WTC11 (cell line): ENCODE measurements at regions not wholly inside any gene's neighbourhood (a gene's known extent, or its start where the extent isn't known, plus 50 kb on each side); places are given as distances from the start of the nearest gene placed in this dataset.

Experiments
- ATAC-seq: fragments of 200-7000 bp; cut with Tn5 transposase; 2 replicates; pipeline ENCODE4 v1.10.0; 2021; ENCODE audit warnings: mild to moderate bottlenecking, moderate library complexity
- CTCF ChIA-PET: fragments of 300-600 bp; sonication (Branson Sonifier 250); formaldehyde crosslinking; loops from one replicate; lab custom pipeline; 2021; ENCODE audit warnings: antibody characterized with exemption; lab: Charles Lee
- POLR2A ChIA-PET: fragments of 350-600 bp; sonication (Branson Sonifier 250); formaldehyde crosslinking; loops from one replicate; lab custom pipeline; 2021; ENCODE audit warnings: antibody characterized with exemption; lab: Charles Lee
- DNase-seq: peaks from one replicate; pipeline ENCODE4 v3.0.0; 2021; ENCODE audit warnings: low spot score
- H3K27ac Mint-ChIP-seq: 2 replicates; pipeline ENCODE4 v1.8.0; 2021; ENCODE audit warnings: mixed read lengths
- H3K27me3 Mint-ChIP-seq: 2 replicates; pipeline ENCODE4 v1.8.0; 2021; ENCODE audit warnings: low read depth, mild to moderate bottlenecking, moderate library complexity, mixed read lengths
- H3K36me3 Mint-ChIP-seq: 2 replicates; pipeline ENCODE4 v1.8.0; 2021; ENCODE audit warnings: mixed read lengths
- H3K4me1 Mint-ChIP-seq: 2 replicates; pipeline ENCODE4 v1.8.0; 2022; ENCODE audit warnings: mixed read lengths
- H3K4me3 Mint-ChIP-seq: 2 replicates; pipeline ENCODE4 v1.8.0; 2021; ENCODE audit warnings: mild to moderate bottlenecking, moderate library complexity, mixed read lengths
- H3K9me3 Mint-ChIP-seq: 2 replicates; pipeline ENCODE4 v1.8.0; 2021; ENCODE audit warnings: mixed read lengths
- ATF6 ChIP-seq: sonication (generic); formaldehyde crosslinking; IDR thresholded peaks from 2 replicates; pipeline ENCODE4 v1.8.1; 2023; ENCODE audit warnings: mild to moderate bottlenecking, missing genetic modification reagents
- ERG ChIP-seq: fragments of 250-450 bp; sonication (Bioruptor Pico); IDR thresholded peaks from 2 replicates; pipeline ENCODE4 v1.8.0; 2021; ENCODE audit warnings: mild to moderate bottlenecking
- NR3C1 ChIP-seq: sonication (generic); formaldehyde crosslinking; conservative IDR thresholded peaks from 2 replicates; pipeline ENCODE4 v1.8.1; 2023; ENCODE audit warnings: low read depth, mild to moderate bottlenecking, missing genetic modification reagents
- SMAD4 ChIP-seq: sonication (generic); formaldehyde crosslinking; IDR thresholded peaks from 2 replicates; pipeline ENCODE4 v1.8.0; 2022; ENCODE audit warnings: mild to moderate bottlenecking, missing genetic modification reagents
- SOX15 ChIP-seq: fragments of 250-450 bp; sonication (Bioruptor Pico); IDR thresholded peaks from 2 replicates; pipeline ENCODE4 v1.9.0; 2021; ENCODE audit warnings: mild to moderate bottlenecking
- ZNF423 ChIP-seq: fragments of 250-450 bp; sonication (Bioruptor Pico); IDR thresholded peaks from 2 replicates; pipeline ENCODE4 v2.1.2; 2022; ENCODE audit warnings: mild to moderate bottlenecking, moderate library complexity
- ZNF532 ChIP-seq: fragments of 250-450 bp; sonication (Bioruptor Pico); IDR thresholded peaks from 2 replicates; pipeline ENCODE4 v1.9.0; 2021; ENCODE audit warnings: mild to moderate bottlenecking, borderline replicate concordance
- TF ChIP-seq, protein P1 (sequence below): fragments of 250-450 bp; sonication (Bioruptor Pico); IDR thresholded peaks from 2 replicates; pipeline ENCODE4 v1.9.0; 2021; ENCODE audit warnings: mild to moderate bottlenecking
- TF ChIP-seq, protein P2 (sequence below): sonication (generic); formaldehyde crosslinking; IDR thresholded peaks from 2 replicates; pipeline ENCODE4 v1.8.0; 2022; ENCODE audit warnings: missing genetic modification reagents
- TF ChIP-seq, protein P3 (sequence below): sonication (generic); formaldehyde crosslinking; IDR thresholded peaks from 2 replicates; pipeline ENCODE4 v1.8.1; 2023; ENCODE audit warnings: mild to moderate bottlenecking, moderate library complexity, missing genetic modification reagents

DNA sequence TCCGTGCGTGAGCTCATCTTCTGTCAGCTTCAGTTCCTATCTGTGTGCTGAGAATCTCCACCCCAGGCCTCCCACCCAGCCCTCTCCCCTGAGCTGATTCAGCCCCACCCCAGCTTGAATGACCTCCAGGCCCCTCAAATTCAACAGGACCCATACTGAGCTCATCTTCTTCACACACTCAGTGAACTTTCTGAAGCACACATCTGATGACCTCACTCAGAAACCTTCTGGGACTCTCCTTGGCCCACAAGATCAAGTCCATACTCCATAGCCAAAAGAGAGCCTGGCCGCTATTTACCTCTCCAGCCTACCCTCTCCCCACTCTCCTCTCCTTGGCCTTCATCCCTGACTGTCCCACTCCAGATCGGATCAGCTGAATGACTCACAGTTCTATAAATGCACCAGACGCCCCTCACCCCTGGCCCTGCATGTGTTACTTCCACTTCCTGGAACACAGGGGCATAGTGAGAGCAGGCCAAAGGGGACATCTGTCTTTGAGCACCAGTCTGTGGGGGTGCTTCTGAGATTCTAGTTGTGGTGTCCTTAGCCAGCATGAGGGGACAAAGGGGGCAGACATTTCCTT is 62.5 kb downstream of the PJA1 start:
- ChIA-PET POLR2A (no interaction called here), CTCF (interaction anchor here (0.6 to 1.5 kb wide), 2 partner anchors 9 to 1031 kb away, joined by 3 to 6 read pairs; no protein-coding TSS in a partner anchor)
- Mint-ChIP-seq H3K27ac (no peak overlapping the region), H3K9me3 (no peaks in the 10 kb centered on the region), H3K36me3 (no peaks in the 10 kb centered on the region), H3K4me3 (no peak overlapping the region), H3K4me1 (peaks cover 16% of the 10 kb centered on the region), H3K27me3 (no peaks in the 10 kb centered on the region)
- ATAC-seq, result no peak
- no peak for DNase-seq
- TF ChIP-seq NR3C1 (CRISPR knock-in tag) (no peak), SMAD4 (CRISPR knock-in tag) (no peak), ERG (no peak), ATF6 (CRISPR knock-in tag) (no peak), SOX15 (CRISPR knock-in tag) (no peak), ZNF532 (no peak), ZNF423 (CRISPR knock-in tag) (no peak)
- TF ChIP-seq, protein P1, sequence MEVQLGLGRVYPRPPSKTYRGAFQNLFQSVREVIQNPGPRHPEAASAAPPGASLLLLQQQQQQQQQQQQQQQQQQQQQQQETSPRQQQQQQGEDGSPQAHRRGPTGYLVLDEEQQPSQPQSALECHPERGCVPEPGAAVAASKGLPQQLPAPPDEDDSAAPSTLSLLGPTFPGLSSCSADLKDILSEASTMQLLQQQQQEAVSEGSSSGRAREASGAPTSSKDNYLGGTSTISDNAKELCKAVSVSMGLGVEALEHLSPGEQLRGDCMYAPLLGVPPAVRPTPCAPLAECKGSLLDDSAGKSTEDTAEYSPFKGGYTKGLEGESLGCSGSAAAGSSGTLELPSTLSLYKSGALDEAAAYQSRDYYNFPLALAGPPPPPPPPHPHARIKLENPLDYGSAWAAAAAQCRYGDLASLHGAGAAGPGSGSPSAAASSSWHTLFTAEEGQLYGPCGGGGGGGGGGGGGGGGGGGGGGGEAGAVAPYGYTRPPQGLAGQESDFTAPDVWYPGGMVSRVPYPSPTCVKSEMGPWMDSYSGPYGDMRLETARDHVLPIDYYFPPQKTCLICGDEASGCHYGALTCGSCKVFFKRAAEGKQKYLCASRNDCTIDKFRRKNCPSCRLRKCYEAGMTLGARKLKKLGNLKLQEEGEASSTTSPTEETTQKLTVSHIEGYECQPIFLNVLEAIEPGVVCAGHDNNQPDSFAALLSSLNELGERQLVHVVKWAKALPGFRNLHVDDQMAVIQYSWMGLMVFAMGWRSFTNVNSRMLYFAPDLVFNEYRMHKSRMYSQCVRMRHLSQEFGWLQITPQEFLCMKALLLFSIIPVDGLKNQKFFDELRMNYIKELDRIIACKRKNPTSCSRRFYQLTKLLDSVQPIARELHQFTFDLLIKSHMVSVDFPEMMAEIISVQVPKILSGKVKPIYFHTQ (CRISPR knock-in tag), result no peak
- TF ChIP-seq, protein P2, sequence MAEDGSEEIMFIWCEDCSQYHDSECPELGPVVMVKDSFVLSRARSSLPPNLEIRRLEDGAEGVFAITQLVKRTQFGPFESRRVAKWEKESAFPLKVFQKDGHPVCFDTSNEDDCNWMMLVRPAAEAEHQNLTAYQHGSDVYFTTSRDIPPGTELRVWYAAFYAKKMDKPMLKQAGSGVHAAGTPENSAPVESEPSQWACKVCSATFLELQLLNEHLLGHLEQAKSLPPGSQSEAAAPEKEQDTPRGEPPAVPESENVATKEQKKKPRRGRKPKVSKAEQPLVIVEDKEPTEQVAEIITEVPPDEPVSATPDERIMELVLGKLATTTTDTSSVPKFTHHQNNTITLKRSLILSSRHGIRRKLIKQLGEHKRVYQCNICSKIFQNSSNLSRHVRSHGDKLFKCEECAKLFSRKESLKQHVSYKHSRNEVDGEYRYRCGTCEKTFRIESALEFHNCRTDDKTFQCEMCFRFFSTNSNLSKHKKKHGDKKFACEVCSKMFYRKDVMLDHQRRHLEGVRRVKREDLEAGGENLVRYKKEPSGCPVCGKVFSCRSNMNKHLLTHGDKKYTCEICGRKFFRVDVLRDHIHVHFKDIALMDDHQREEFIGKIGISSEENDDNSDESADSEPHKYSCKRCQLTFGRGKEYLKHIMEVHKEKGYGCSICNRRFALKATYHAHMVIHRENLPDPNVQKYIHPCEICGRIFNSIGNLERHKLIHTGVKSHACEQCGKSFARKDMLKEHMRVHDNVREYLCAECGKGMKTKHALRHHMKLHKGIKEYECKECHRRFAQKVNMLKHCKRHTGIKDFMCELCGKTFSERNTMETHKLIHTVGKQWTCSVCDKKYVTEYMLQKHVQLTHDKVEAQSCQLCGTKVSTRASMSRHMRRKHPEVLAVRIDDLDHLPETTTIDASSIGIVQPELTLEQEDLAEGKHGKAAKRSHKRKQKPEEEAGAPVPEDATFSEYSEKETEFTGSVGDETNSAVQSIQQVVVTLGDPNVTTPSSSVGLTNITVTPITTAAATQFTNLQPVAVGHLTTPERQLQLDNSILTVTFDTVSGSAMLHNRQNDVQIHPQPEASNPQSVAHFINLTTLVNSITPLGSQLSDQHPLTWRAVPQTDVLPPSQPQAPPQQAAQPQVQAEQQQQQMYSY, result no peak
- TF ChIP-seq, protein P3, sequence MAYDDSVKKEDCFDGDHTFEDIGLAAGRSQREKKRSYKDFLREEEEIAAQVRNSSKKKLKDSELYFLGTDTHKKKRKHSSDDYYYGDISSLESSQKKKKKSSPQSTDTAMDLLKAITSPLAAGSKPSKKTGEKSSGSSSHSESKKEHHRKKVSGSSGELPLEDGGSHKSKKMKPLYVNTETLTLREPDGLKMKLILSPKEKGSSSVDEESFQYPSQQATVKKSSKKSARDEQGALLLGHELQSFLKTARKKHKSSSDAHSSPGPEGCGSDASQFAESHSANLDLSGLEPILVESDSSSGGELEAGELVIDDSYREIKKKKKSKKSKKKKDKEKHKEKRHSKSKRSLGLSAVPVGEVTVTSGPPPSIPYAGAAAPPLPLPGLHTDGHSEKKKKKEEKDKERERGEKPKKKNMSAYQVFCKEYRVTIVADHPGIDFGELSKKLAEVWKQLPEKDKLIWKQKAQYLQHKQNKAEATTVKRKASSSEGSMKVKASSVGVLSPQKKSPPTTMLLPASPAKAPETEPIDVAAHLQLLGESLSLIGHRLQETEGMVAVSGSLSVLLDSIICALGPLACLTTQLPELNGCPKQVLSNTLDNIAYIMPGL, result no peak
